Activated gamma-delta T cell treated with Interleukin-2 at 50 U/mL for 16 hours (primary cell): ENCODE measurements at regions not wholly inside any gene's neighbourhood (a gene's known extent, or its start where the extent isn't known, plus 50 kb on each side); places are given as distances from the start of the nearest gene placed in this dataset.
"Not testable (repeated sequence)": the region's sequence is repeated elsewhere in the genome, so short reads cannot be mapped to it uniquely, and the experiment has no call there.

Experiments used
- DNase-seq: peaks from one replicate; pipeline ENCODE4 v3.0.0-alpha.2; 2020

DNA sequence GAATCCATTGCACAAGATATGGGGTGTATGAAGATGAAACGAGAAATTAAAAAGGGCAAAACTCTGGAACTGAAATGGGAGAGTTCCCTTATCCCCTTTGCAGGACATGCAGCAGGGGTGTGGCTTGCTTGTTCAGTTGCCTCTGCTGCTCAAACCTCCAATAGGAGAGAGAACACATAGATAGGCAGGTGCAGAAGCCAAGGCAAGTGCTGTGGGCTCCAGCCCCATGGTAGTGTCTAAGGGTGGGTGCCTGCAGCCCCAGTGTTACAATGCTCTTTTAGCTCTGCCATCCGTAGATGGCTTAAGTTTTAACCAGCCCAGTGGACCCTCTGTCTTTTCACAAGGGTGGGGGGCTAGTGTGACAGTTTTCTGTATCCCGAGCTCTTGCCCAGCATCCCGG is 69.7 kb downstream of the CMAS start:
- no peak for DNase-seq

DNA sequence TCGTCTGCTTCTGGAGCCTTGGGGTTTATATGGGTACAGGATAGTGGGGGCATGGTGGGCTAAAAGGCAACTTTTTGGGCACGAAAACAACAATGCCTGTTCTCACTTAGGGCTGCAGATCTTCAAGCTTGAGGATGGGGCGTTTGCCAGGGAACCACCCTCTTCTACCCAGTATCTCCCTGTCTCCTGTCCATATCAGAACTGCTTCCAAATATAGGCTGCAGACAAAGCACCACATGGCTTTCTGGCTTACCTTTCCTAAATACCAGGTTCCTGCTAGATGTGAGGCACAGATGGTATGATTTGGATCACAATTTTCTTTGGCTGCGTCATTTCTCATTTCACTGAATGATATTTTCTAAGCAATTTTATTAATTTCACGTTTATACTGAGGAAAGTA is 70.4 kb downstream of the CMAS start:
- no peak for DNase-seq

DNA sequence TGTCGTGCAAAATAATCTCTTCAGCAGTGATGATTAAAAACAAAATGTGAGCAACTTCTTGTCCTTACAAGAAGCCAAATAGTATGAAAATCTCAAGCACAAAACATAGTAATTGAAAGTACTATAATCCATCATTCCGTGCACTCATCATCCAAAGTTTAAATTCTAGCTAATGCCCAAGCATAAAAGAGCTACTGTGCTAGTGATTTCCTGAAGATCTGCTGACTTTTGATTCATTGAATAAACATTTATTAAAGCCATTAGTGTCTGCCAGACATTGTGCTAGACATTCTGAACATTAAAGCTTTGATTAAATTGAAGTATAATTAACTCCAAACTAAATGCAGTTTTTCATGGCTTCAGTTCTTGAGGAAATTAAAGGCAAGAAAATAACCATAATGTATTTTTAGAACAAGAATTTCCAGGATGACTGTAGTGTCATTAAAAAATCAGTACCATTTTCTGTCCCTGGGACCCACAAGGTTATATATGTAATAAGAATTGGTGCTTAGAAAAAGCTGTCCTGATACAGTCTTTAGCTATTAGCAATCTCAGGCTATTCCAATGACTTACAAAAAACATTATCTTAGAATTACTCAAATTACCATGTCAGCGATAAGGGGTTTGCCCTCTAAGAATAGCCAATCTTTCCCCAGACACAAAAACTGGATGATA is 71.7 kb downstream of the CMAS start:
- no peak for DNase-seq

DNA sequence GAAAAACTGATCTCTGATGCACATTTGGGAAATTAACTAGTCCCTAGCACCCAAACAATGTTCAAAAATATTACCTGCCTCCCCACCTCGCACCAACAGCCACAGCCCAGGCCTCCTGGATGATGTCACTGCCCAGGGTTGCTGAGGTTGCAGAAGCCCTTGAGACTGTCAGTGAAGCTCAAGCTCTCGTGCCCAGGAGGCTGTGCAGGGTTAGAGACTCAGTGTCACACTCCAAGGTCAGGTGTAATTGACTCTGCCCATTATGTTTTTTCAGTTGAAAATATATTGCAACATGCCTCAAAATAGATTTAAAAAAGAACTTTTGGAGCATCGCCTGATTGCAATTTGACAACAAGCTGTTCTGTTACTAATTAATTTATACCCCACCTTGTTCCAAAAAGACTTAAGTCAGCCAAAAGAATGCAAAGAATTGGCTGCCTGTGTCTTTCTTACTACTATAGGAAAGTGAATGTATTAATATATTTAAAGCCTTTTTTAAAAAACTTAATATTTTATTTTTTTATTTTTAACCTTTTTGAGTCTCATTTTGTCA is 72.3 kb downstream of the CMAS start:
- DNase-seq, result no peak

DNA sequence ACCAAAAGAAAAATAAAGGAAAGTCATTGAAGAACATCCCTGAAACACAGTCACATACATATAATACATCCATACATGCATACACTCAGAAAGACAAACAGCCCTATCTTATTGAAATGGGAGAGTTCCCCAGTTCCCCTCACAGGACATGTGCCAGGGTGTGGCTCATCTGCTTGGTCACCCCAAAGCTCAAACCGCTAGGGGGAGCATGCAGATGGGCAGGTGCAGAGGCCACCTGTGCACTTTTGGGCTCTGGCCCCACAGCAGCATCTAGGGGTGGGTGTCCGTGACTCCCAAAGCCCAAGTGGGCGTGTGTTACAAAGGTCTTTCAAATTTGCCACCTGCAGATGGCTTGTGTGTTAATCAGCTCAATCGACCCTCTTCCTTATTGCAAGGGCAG is 75.2 kb downstream of the CMAS start:
- DNase-seq, result peak; percentile 21

DNA sequence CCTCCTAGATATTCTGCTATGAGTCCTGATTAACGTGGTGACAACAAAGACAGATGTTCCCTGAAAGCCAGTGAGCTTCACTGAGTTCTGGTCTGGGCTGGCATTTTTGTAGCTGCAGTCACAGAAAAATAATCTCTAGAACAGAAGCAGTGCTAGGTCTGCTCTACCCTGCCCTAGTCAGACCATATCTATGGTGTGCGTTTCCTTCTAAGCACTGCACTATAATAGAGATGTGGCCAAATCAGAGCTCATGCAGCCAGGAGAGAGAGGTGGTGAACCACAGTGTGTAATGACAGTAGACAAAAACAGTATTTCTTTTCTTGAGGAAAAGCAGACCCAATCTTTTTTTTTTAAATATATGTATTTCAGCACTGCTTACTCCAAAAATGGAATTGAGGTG is 76.3 kb downstream of the CMAS start:
- no peak for DNase-seq

DNA sequence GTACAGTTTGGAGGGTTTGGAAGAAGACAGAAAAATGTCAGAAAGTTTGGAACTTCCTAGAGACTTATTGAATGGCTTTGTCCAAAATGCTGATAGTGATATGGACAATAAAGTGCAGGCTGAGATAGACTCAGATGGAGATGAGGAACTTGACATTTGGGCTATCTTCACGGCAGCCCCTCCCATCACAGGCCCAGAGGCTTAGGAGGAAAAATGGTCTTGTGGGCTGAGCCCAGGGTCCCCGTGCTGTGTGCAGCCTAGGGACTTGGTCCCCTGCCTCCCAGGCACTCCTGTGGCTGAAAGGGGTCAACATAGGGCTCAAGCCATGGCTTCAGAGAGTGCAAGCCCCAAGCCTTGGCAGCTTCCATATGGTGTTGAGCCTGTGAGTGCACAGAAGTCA is 79.0 kb downstream of the CMAS start:
- no peak for DNase-seq

DNA sequence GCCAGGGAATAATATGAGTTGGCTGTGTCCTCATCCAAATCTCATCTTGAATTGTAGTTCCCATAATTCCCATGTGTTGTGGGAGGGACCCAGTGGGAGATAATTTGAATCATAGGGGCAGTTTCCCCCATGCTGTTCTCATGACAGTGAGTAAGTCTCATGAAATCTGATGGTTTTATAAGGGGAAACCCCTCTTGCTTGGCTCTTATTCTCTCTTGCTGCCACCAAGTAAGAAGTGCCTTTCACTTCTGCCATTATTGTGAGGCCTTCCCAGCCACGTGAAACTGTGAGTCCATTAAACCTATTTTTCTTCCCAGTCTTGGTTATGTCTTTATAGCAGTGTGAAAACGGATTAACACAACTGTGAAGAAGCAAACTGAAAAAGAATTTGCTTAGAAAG is 80.1 kb downstream of the CMAS start:
- DNase-seq, result not testable (repeated sequence)

DNA sequence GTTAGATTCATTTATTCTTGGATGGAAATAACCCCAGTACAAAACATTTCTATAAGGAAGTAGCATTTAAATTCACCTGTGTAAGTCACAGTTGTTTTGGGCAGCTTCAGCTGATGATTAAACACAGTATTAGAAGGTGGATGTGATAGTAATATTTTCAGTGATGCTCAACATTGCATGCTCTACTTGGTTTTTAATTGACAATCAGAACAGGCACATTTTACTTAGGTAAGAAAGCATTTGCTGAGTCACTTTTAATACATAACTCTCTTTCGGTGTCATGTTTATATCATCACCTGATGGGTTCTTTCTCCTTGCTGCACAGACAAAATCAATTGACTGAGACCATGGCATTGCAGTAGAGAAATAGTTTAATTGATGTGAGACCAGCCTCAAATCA is 80.7 kb downstream of the CMAS start:
- no peak for DNase-seq

DNA sequence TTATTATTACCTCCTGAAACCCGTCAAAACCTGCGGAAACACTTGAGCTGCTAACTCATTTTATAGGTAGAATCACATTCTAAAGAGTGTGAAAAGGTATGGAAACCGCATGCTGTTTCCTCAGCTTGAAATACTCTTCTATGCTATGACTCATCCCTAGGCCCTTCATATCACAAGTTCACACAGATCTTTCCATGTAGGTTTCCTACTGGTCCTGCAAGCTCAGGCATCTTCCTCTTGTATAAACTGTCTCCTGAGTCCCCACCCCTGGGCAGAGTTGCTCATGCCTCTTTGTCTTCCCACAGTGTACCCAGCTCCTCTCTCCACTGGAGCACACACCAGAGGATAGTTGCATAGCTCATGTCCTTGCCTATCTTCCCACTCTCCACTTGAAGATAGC is 84.7 kb downstream of the CMAS start:
- DNase-seq, result no peak

DNA sequence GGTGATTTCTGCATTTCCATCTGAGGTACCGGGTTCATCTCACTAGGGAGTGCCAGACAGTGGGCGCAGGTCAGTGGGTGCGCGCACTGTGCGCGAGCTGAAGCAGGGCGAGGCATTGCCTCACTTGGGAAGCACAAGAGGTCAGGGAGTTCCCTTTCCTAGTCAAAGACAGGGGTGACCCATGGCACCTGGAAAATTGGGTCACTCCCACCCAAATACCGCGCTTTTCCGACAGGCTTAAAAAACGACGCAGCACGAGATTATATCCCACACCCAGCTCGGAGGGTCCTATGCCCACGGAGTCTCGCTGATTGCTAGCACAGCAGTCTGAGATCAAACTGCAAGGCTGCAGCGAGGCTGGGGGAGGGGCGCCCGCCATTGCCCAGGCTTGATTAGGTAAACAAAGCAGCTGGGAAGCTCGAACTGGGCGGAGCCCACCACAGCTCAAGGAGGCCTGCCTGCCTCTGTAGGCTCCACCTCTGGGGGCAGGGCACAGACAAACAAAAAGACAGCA is 90.6 kb downstream of the CMAS start:
- DNase-seq, result not testable (repeated sequence)
